ENCODE measurements at regions not wholly inside any gene's neighbourhood (a gene's known extent, or its start where the extent isn't known, plus 50 kb on each side); places are given as distances from the start of the nearest gene placed in this dataset.

- no peak for TF ChIP-seq GABPA (IDR thresholded peaks at IDR 0.05; ENCODE audit: low read depth, low read length)
- TF ChIP-seq GABPA (CRISPR knock-in tag; IDR thresholded peaks at IDR 0.05; ENCODE audit: low read depth): no peak
- no peak for TF ChIP-seq FOXA1 (IDR thresholded peaks at IDR 0.05)
- no peak for TF ChIP-seq FOXA1 (CRISPR knock-in tag; IDR thresholded peaks at IDR 0.05)
- no peak for TF ChIP-seq ZNF253 (CRISPR knock-in tag; IDR thresholded peaks at IDR 0.05; ENCODE audit: borderline replicate concordance)
- TF ChIP-seq CTCF (CRISPR knock-in tag; IDR thresholded peaks at IDR 0.05): no peak
- no peak for TF ChIP-seq YY1 (IDR thresholded peaks at IDR 0.05; ENCODE audit: insufficient read depth, insufficient replicate concordance, low read depth, low read length)
- no peak for TF ChIP-seq FOXO4 (CRISPR knock-in tag; conservative IDR thresholded peaks at IDR 0.05)
- TF ChIP-seq CREB1 (IDR thresholded peaks at IDR 0.05): no peak
- no peak for TF ChIP-seq CREB1 (CRISPR knock-in tag; IDR thresholded peaks at IDR 0.05)
- TF ChIP-seq RXRB (CRISPR knock-in tag; IDR thresholded peaks at IDR 0.05; ENCODE audit: borderline replicate concordance): no peak
- TF ChIP-seq ETS1 (CRISPR knock-in tag; IDR thresholded peaks at IDR 0.05): no peak
- TF ChIP-seq EP300 (IDR thresholded peaks at IDR 0.05; ENCODE audit: low read depth in 2 of 2, low read length in 2 of 2): no peak
- no peak for TF ChIP-seq EP300 (CRISPR knock-in tag; IDR thresholded peaks at IDR 0.05; ENCODE audit: borderline replicate concordance)
Observed at GRCh38 chr13:44155422-44156293, 218.0 kb upstream of the SERP2 start.
